IPS-20b (cell line): ENCODE measurements at regions not wholly inside any gene's neighbourhood (a gene's known extent, or its start where the extent isn't known, plus 50 kb on each side); places are given as distances from the start of the nearest gene placed in this dataset.
"Not testable (repeated sequence)": the region's sequence is repeated elsewhere in the genome, so short reads cannot be mapped to it uniquely, and the experiment has no call there.

ENCODE experiments used
- H3K27ac ChIP-seq: one replicate; pipeline ENCODE4 v1.5.1; 2013; ENCODE audit warnings: low read length
- H3K27me3 ChIP-seq: 2 replicates; pipeline ENCODE4 v1.6.1; 2013; ENCODE audit warnings: mild to moderate bottlenecking, low read length, inconsistent platforms; ENCODE audit not compliant: insufficient read depth
- H3K36me3 ChIP-seq: 2 replicates; pipeline ENCODE4 v1.6.1; 2013; ENCODE audit warnings: low read depth, mild to moderate bottlenecking, inconsistent platforms, low read length, moderate library complexity; ENCODE audit not compliant: insufficient read depth
- H3K4me1 ChIP-seq: 2 replicates; pipeline ENCODE4 v1.6.1; 2013; ENCODE audit warnings: mild to moderate bottlenecking, control low read depth, inconsistent platforms, low read length, moderate library complexity; ENCODE audit not compliant: insufficient read depth
- H3K4me3 ChIP-seq: 2 replicates; pipeline ENCODE4 v1.5.1; 2013; ENCODE audit warnings: mild to moderate bottlenecking, low read length, inconsistent platforms
- H3K9ac ChIP-seq: 2 replicates; pipeline ENCODE4 v1.6.1; 2013; ENCODE audit warnings: low read depth, mild to moderate bottlenecking, inconsistent platforms, low read length, moderate library complexity
- H3K9me3 ChIP-seq: 2 replicates; pipeline ENCODE4 v1.6.1; 2013; ENCODE audit warnings: mild to moderate bottlenecking, low read depth, low read length, inconsistent platforms; ENCODE audit not compliant: insufficient read depth

GRCh38 chr7:156036153-156036552 lies 223.9 kb upstream of the SHH start:
- Histone ChIP-seq H3K9ac (no peak overlapping the region), H3K4me1 (no peaks in the 10 kb centered on the region), H3K27me3 (no peaks in the 10 kb centered on the region)

GRCh38 chr7:156035387-156035786 lies 223.1 kb upstream of the SHH start:
- H3K36me3 ChIP-seq, H3K27ac ChIP-seq, H3K4me1 ChIP-seq, H3K9ac ChIP-seq, H3K27me3 ChIP-seq, H3K9me3 ChIP-seq, H3K4me3 ChIP-seq: not testable (repeated sequence)

More at GRCh38 chr7:156036153-156036552, 223.9 kb upstream of the SHH start:
- H3K36me3 ChIP-seq, result no peaks in the 10 kb centered on the region
- H3K9me3 ChIP-seq, result no peaks in the 10 kb centered on the region
- no peak overlapping the region for H3K27ac ChIP-seq
- H3K4me3 ChIP-seq, result no peak overlapping the region

- no peaks in the 10 kb centered on the region for H3K27me3 ChIP-seq
- H3K36me3 ChIP-seq, result no peaks in the 10 kb centered on the region
- no peak overlapping the region for H3K27ac ChIP-seq
- H3K9ac ChIP-seq, result no peak overlapping the region
- H3K4me3 ChIP-seq, result no peak overlapping the region
- H3K4me1 ChIP-seq, result no peaks in the 10 kb centered on the region
- no peaks in the 10 kb centered on the region for H3K9me3 ChIP-seq
Observed at GRCh38 chr7:156034397-156034796, 222.1 kb upstream of the SHH start.

- Histone ChIP-seq H3K9me3 (no peaks in the 10 kb centered on the region), H3K4me1 (no peaks in the 10 kb centered on the region), H3K9ac (no peak overlapping the region), H3K36me3 (no peaks in the 10 kb centered on the region), H3K4me3 (no peak overlapping the region), H3K27ac (no peak overlapping the region), H3K27me3 (no peaks in the 10 kb centered on the region)
Observed at GRCh38 chr7:156032973-156033372, 220.7 kb upstream of the SHH start.

GRCh38 chr7:156031679-156032478 lies 219.6 kb upstream of the SHH start:
- Histone ChIP-seq H3K4me3 (no peak overlapping the region), H3K27me3 (no peaks in the 10 kb centered on the region), H3K36me3 (no peaks in the 10 kb centered on the region), H3K9ac (no peak overlapping the region), H3K9me3 (no peaks in the 10 kb centered on the region), H3K4me1 (no peaks in the 10 kb centered on the region), H3K27ac (no peak overlapping the region)

- H3K9ac ChIP-seq, result no peak overlapping the region
- no peaks in the 10 kb centered on the region for H3K9me3 ChIP-seq
- no peaks in the 10 kb centered on the region for H3K4me1 ChIP-seq
- H3K27me3 ChIP-seq, result no peaks in the 10 kb centered on the region
- H3K36me3 ChIP-seq, result no peaks in the 10 kb centered on the region
- no peak overlapping the region for H3K27ac ChIP-seq
- H3K4me3 ChIP-seq, result no peak overlapping the region
Observed at GRCh38 chr7:156029460-156030007, 217.3 kb upstream of the SHH start.

- Histone ChIP-seq H3K9ac (no peak overlapping the region), H3K27ac (no peak overlapping the region), H3K4me1 (no peaks in the 10 kb centered on the region), H3K4me3 (no peak overlapping the region), H3K36me3 (no peaks in the 10 kb centered on the region), H3K9me3 (no peaks in the 10 kb centered on the region), H3K27me3 (no peaks in the 10 kb centered on the region)
Observed at GRCh38 chr7:156028521-156028920, 216.3 kb upstream of the SHH start.

GRCh38 chr7:156027821-156028220 lies 215.6 kb upstream of the SHH start:
- Histone ChIP-seq H3K36me3 (no peaks in the 10 kb centered on the region), H3K4me3 (no peak overlapping the region), H3K4me1 (no peaks in the 10 kb centered on the region), H3K9ac (no peak overlapping the region), H3K27me3 (no peaks in the 10 kb centered on the region), H3K9me3 (no peaks in the 10 kb centered on the region), H3K27ac (no peak overlapping the region)

- Histone ChIP-seq H3K9me3 (no peaks in the 10 kb centered on the region), H3K9ac (no peak overlapping the region), H3K4me1 (no peaks in the 10 kb centered on the region), H3K27ac (no peak overlapping the region), H3K36me3 (no peaks in the 10 kb centered on the region), H3K27me3 (no peaks in the 10 kb centered on the region), H3K4me3 (no peak overlapping the region)
Observed at GRCh38 chr7:156026603-156027002, 214.3 kb upstream of the SHH start.

GRCh38 chr7:156026076-156026600 lies 213.9 kb upstream of the SHH start:
- H3K4me1 ChIP-seq, result no peaks in the 10 kb centered on the region
- H3K27ac ChIP-seq, result no peak overlapping the region
- no peak overlapping the region for H3K4me3 ChIP-seq
- no peak overlapping the region for H3K9ac ChIP-seq
- no peaks in the 10 kb centered on the region for H3K36me3 ChIP-seq
- no peaks in the 10 kb centered on the region for H3K27me3 ChIP-seq
- no peaks in the 10 kb centered on the region for H3K9me3 ChIP-seq

GRCh38 chr7:156025675-156026074 lies 213.4 kb upstream of the SHH start:
- no peaks in the 10 kb centered on the region for H3K27me3 ChIP-seq
- no peak overlapping the region for H3K27ac ChIP-seq
- H3K36me3 ChIP-seq, result no peaks in the 10 kb centered on the region
- H3K9me3 ChIP-seq, result no peaks in the 10 kb centered on the region
- no peak overlapping the region for H3K9ac ChIP-seq
- no peaks in the 10 kb centered on the region for H3K4me1 ChIP-seq
- no peak overlapping the region for H3K4me3 ChIP-seq

GRCh38 chr7:156024201-156024600 lies 211.9 kb upstream of the SHH start:
- Histone ChIP-seq H3K4me1 (no peaks in the 10 kb centered on the region), H3K27ac (no peak overlapping the region), H3K9ac (no peak overlapping the region), H3K36me3 (no peaks in the 10 kb centered on the region), H3K9me3 (no peaks in the 10 kb centered on the region), H3K4me3 (no peak overlapping the region), H3K27me3 (no peaks in the 10 kb centered on the region)
